WERI-Rb-1 (cell line): ENCODE measurements at regions not wholly inside any gene's neighbourhood (a gene's known extent, or its start where the extent isn't known, plus 50 kb on each side); places are given as distances from the start of the nearest gene placed in this dataset.

ENCODE experiments used
- DNase-seq: peaks from one replicate; pipeline ENCODE4 v3.0.0-alpha.2; 2020
- H3K27ac ChIP-seq: fragments of 250-450 bp; sonication (Bioruptor Pico); 2 replicates; pipeline ENCODE4 v1.5.1; 2020; ENCODE audit warnings: mild to moderate bottlenecking, moderate library complexity
- H3K27me3 ChIP-seq: fragments of 250-450 bp; sonication (Bioruptor Pico); 2 replicates; pipeline ENCODE4 v1.5.1; 2021; ENCODE audit warnings: mild to moderate bottlenecking, low read depth, moderate library complexity; ENCODE audit not compliant: insufficient read depth, severe bottlenecking
- H3K36me3 ChIP-seq: fragments of 250-450 bp; sonication (Bioruptor Pico); 2 replicates; pipeline ENCODE4 v1.5.1; 2020; ENCODE audit warnings: mild to moderate bottlenecking, moderate library complexity
- H3K4me3 ChIP-seq: 2 replicates; pipeline ENCODE4 v1.5.1; 2011; ENCODE audit warnings: low read depth, mild to moderate bottlenecking, control low read depth, low read length
- H3K9me3 ChIP-seq: fragments of 250-450 bp; sonication (Bioruptor Pico); 2 replicates; pipeline ENCODE4 v1.5.1; 2021; ENCODE audit warnings: mild to moderate bottlenecking, moderate library complexity; ENCODE audit not compliant: severe bottlenecking
- TF ChIP-seq, protein P1 (sequence below): IDR thresholded peaks from 2 replicates; pipeline ENCODE4 v1.5.1; 2011; ENCODE audit warnings: low read depth, mild to moderate bottlenecking, control low read depth, inconsistent platforms, low read length

GRCh38 chr10:21269289-21269688 is 256.2 kb downstream of the SKIDA1 start:
- Histone ChIP-seq H3K36me3 (no peaks in the 10 kb centered on the region), H3K4me3 (no peak overlapping the region), H3K27me3 (no peaks in the 10 kb centered on the region), H3K27ac (no peak overlapping the region), H3K9me3 (no peaks in the 10 kb centered on the region)
- no peak for DNase-seq
- TF ChIP-seq, protein P1, sequence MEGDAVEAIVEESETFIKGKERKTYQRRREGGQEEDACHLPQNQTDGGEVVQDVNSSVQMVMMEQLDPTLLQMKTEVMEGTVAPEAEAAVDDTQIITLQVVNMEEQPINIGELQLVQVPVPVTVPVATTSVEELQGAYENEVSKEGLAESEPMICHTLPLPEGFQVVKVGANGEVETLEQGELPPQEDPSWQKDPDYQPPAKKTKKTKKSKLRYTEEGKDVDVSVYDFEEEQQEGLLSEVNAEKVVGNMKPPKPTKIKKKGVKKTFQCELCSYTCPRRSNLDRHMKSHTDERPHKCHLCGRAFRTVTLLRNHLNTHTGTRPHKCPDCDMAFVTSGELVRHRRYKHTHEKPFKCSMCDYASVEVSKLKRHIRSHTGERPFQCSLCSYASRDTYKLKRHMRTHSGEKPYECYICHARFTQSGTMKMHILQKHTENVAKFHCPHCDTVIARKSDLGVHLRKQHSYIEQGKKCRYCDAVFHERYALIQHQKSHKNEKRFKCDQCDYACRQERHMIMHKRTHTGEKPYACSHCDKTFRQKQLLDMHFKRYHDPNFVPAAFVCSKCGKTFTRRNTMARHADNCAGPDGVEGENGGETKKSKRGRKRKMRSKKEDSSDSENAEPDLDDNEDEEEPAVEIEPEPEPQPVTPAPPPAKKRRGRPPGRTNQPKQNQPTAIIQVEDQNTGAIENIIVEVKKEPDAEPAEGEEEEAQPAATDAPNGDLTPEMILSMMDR = no peak

- H3K27ac ChIP-seq = no peak overlapping the region
These were observed 259.9 kb downstream of the SKIDA1 start for GRCh38 chr10:21265622-21266021.

DNA sequence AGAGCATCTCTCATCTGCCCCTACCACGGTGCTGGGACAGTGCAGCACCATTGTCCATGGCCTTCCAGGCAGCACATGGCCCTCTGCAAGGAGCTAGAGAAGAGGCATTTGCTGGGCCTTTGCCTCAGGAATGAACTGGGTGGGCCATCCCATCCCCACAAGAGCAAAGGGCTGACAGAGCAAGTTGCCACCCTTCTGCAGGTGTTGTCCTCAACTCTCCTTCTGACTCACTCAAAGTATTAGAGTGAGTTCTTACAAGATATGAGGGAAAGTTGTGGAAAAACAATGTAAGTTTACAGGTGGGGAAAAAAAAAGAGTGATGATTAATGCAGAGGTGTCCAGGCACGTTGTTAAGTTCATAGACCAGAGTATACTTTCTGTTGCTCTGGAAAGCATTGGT is 261.2 kb downstream of the SKIDA1 start:
- Histone ChIP-seq H3K4me3 (no peak overlapping the region), H3K9me3 (no peaks in the 10 kb centered on the region), H3K36me3 (no peaks in the 10 kb centered on the region), H3K27ac (no peak overlapping the region), H3K27me3 (no peaks in the 10 kb centered on the region)
- no peak for DNase-seq
- TF ChIP-seq, protein P1 = no peak

More at GRCh38 chr10:21265622-21266021, 259.9 kb downstream of the SKIDA1 start:
- H3K27me3 ChIP-seq = no peaks in the 10 kb centered on the region
- no peak overlapping the region for H3K4me3 ChIP-seq
- DNase-seq = no peak
- TF ChIP-seq, protein P1 = no peak
- H3K9me3 ChIP-seq = no peaks in the 10 kb centered on the region
- H3K36me3 ChIP-seq = no peaks in the 10 kb centered on the region

DNA sequence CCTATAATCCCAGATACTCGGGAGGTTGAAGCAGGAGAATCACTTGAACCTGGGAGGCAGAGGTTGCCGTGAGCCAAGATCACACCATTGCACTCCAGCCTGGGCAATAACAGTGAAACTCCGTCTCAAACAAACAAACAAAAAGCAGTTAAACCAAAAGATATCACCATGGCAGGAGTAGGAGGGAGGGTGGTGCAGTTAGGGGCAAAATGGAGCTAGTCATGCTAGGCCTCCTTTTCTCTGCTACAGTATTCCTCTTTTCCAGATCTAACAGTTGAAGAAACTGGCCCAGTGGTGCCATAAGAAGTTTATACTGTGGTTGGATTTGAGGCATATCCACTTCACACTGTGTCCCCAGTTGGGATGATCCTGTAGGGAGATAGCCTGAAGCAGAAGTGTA is 261.6 kb downstream of the SKIDA1 start:
- TF ChIP-seq, protein P1 = no peak
- Histone ChIP-seq H3K9me3 (no peaks in the 10 kb centered on the region), H3K4me3 (no peak overlapping the region), H3K27me3 (no peaks in the 10 kb centered on the region), H3K27ac (no peak overlapping the region), H3K36me3 (no peaks in the 10 kb centered on the region)
- no peak for DNase-seq

GRCh38 chr10:21263263-21263803 is 262.1 kb downstream of the SKIDA1 start:
- TF ChIP-seq, protein P1 = no peak
- Histone ChIP-seq H3K27ac (no peak overlapping the region), H3K27me3 (no peaks in the 10 kb centered on the region), H3K36me3 (no peaks in the 10 kb centered on the region), H3K9me3 (no peaks in the 10 kb centered on the region), H3K4me3 (no peak overlapping the region)
- no peak for DNase-seq

- no peak overlapping the region for H3K27ac ChIP-seq
- no peaks in the 10 kb centered on the region for H3K27me3 ChIP-seq
- H3K4me3 ChIP-seq = no peak overlapping the region
- no peaks in the 10 kb centered on the region for H3K9me3 ChIP-seq
- no peaks in the 10 kb centered on the region for H3K36me3 ChIP-seq
- TF ChIP-seq, protein P1 = no peak
- no peak for DNase-seq
These were observed 263.6 kb downstream of the SKIDA1 start for GRCh38 chr10:21261842-21262294.
